ENCODE measurements at regions not wholly inside any gene's neighbourhood (a gene's known extent, or its start where the extent isn't known, plus 50 kb on each side); places are given as distances from the start of the nearest gene placed in this dataset.
"Not testable (repeated sequence)": the region's sequence is repeated elsewhere in the genome, so short reads cannot be mapped to it uniquely, and the experiment has no call there.

GRCh38 chr4:100900945-100901344 is 383.1 kb upstream of the EMCN start:
- FAIRE-seq, result not testable (repeated sequence)

- no peak for FAIRE-seq
Measured at GRCh38 chr4:100900134-100900533, 382.3 kb upstream of the EMCN start.

- no peak for FAIRE-seq
Measured at GRCh38 chr4:100898844-100899243, 381.0 kb upstream of the EMCN start.

- FAIRE-seq, result no peak
Measured at GRCh38 chr4:100895556-100896197, 377.9 kb upstream of the EMCN start.

GRCh38 chr4:100894339-100894870 is 376.6 kb upstream of the EMCN start:
- FAIRE-seq, result no peak

- FAIRE-seq, result no peak
Measured at GRCh38 chr4:100891808-100892207, 374.0 kb upstream of the EMCN start.

GRCh38 chr4:100889898-100890297 is 372.1 kb upstream of the EMCN start:
- no peak for FAIRE-seq

- no peak for FAIRE-seq
Measured at GRCh38 chr4:100889401-100889800, 371.6 kb upstream of the EMCN start.

- FAIRE-seq, result no peak
Measured at GRCh38 chr4:100882661-100883060, 364.8 kb upstream of the EMCN start.

- FAIRE-seq, result no peak
Measured at GRCh38 chr4:100881283-100881682, 363.5 kb upstream of the EMCN start.

- no peak for FAIRE-seq
Measured at GRCh38 chr4:100880011-100880410, 362.2 kb upstream of the EMCN start.

- FAIRE-seq, result no peak
Measured at GRCh38 chr4:100879471-100879870, 361.6 kb upstream of the EMCN start.

GRCh38 chr4:100876546-100876945 is 358.7 kb upstream of the EMCN start:
- no peak for FAIRE-seq

- no peak for FAIRE-seq
Measured at GRCh38 chr4:100875296-100876068, 357.7 kb upstream of the EMCN start.

GRCh38 chr4:100872811-100873210 is 355.0 kb upstream of the EMCN start:
- FAIRE-seq, result no peak

- no peak for FAIRE-seq
Measured at GRCh38 chr4:100870940-100871772, 353.3 kb upstream of the EMCN start.

GRCh38 chr4:100869276-100869675 is 351.5 kb upstream of the EMCN start:
- FAIRE-seq, result no peak

GRCh38 chr4:100868281-100868680 is 350.5 kb upstream of the EMCN start:
- not testable (repeated sequence) for FAIRE-seq

GRCh38 chr4:100852326-100852725 is 334.5 kb upstream of the EMCN start:
- no peak for FAIRE-seq

- FAIRE-seq, result no peak
Measured at GRCh38 chr4:100849319-100849718, 331.5 kb upstream of the EMCN start.

GRCh38 chr4:100848841-100849240 is 331.0 kb upstream of the EMCN start:
- FAIRE-seq, result no peak

- no peak for FAIRE-seq
Measured at GRCh38 chr4:100843910-100844309, 326.1 kb upstream of the EMCN start.

- no peak for FAIRE-seq
Measured at GRCh38 chr4:100842856-100843255, 325.0 kb upstream of the EMCN start.
